GM12878 (cell line): ENCODE measurements at regions not wholly inside any gene's neighbourhood (a gene's known extent, or its start where the extent isn't known, plus 50 kb on each side); places are given as distances from the start of the nearest gene placed in this dataset.
"Not testable (repeated sequence)": the region's sequence is repeated elsewhere in the genome, so short reads cannot be mapped to it uniquely, and the experiment has no call there.

Experiments used
- ATAC-seq: fragments of 200-7000 bp; cut with Tn5 transposase; 3 replicates; pipeline ENCODE4 v1.9.1; 2020; ENCODE audit warnings: mild to moderate bottlenecking, moderate library complexity
- BruUV-seq: library from RNA; stranded (reverse); fragments of 400-500 nt; replicated peaks from 2 replicates; lab custom pipeline; 2021; lab: Mats Ljungman, UMichigan
- CTCF ChIA-PET: fragments of 300-600 bp; sonication (Branson Sonifier 250); formaldehyde crosslinking; extraction: SDS; loops from one replicate; lab custom pipeline; 2021; ENCODE audit warnings: inconsistent platforms; lab: Yijun Ruan, JAX
- POLR2A ChIA-PET: fragments of 350-600 bp; formaldehyde crosslinking; extraction: SDS; loops from one replicate; lab custom pipeline; 2021; ENCODE audit warnings: inconsistent platforms; lab: Charles Lee
- RAD21 ChIA-PET: fragments of 300-600 bp; sonication (Branson Sonifier 250); formaldehyde crosslinking; loops from one replicate; lab custom pipeline; 2023; ENCODE audit warnings: antibody characterized with exemption; ENCODE audit not compliant: unreplicated experiment; lab: Charles Lee
- SMC1A ChIA-PET: fragments of 300-600 bp; sonication (Branson Sonifier 250); formaldehyde crosslinking; loops from one replicate; lab custom pipeline; 2023; ENCODE audit not compliant: unreplicated experiment, uncharacterized antibody; lab: Charles Lee
- DNase-seq: peaks from one replicate; pipeline ENCODE4 v3.0.0-alpha.2; 2011; ENCODE audit warnings: low read depth, low spot score
- FAIRE-seq: peaks from 3 replicates; lab custom pipeline; 2011; peaks lifted over from hg19 to GRCh38; lab: Jason Lieb, UNC
- H2AFZ ChIP-seq: 2 replicates; pipeline ENCODE4 v1.6.0; 2011; ENCODE audit warnings: low read depth, low read length, control low read depth; ENCODE audit not compliant: control insufficient read depth
- H3K27ac ChIP-seq: 2 replicates; pipeline ENCODE4 v1.5.1; 2011; ENCODE audit warnings: control low read depth; ENCODE audit not compliant: control insufficient read depth, insufficient read depth
- H3K27me3 ChIP-seq, 2 experiments: replicated peaks in 1 of 2; 2 replicates each; pipeline versions ENCODE4 v1.6.0 to v1.6.1; 2011; ENCODE audit warnings: low read length in 1 of 2; ENCODE audit not compliant: control insufficient read depth in 2 of 2, insufficient read depth in 2 of 2
- H3K36me3 ChIP-seq, 2 experiments: 2 replicates each; pipeline ENCODE4 v1.5.1; 2011; ENCODE audit warnings: low read length in 1 of 2; ENCODE audit not compliant: control insufficient read depth in 2 of 2, insufficient read depth in 2 of 2
- H3K4me1 ChIP-seq: 2 replicates; pipeline ENCODE4 v1.6.1; 2011; ENCODE audit warnings: mild to moderate bottlenecking, low read length, moderate library complexity, mixed read lengths; ENCODE audit not compliant: control insufficient read depth, insufficient read depth
- H3K4me2 ChIP-seq: 2 replicates; pipeline ENCODE4 v1.6.0; 2011; ENCODE audit warnings: control low read depth; ENCODE audit not compliant: control insufficient read depth, insufficient read depth
- H3K4me3 ChIP-seq: fragments of 200-600 bp; sonication (generic); 2 replicates; pipeline ENCODE4 v1.5.1; 2016
- H3K79me2 ChIP-seq: 2 replicates; pipeline ENCODE4 v1.6.0; 2011; ENCODE audit warnings: low read length; ENCODE audit not compliant: control insufficient read depth, insufficient read depth
- H3K9ac ChIP-seq: 2 replicates; pipeline ENCODE4 v1.8.0; 2011; ENCODE audit warnings: low read length, control low read depth, mixed read lengths; ENCODE audit not compliant: control insufficient read depth, insufficient read depth
- H3K9me3 ChIP-seq: replicated peaks from 3 replicates; pipeline ENCODE4 v1.5.1; 2011; ENCODE audit warnings: mild to moderate bottlenecking, low read length; ENCODE audit not compliant: control insufficient read depth, insufficient read depth
- H4K20me1 ChIP-seq: 2 replicates; pipeline ENCODE4 v1.6.0; 2011; ENCODE audit not compliant: control insufficient read depth, insufficient read depth
- BCLAF1 ChIP-seq: fragments of 450-650 bp; IDR thresholded peaks from 2 replicates; pipeline ENCODE4 v1.6.1; 2017; ENCODE audit warnings: antibody characterized with exemption, mild to moderate bottlenecking, moderate library complexity
- ESRRA ChIP-seq: IDR thresholded peaks from 2 replicates; pipeline ENCODE4 v1.6.1; 2012; ENCODE audit warnings: mild to moderate bottlenecking, low read length, improper control_type of control experiment
- EZH2 ChIP-seq: IDR thresholded peaks from 2 replicates; pipeline ENCODE4 v1.6.1; 2012; ENCODE audit warnings: low read depth, mild to moderate bottlenecking, control low read depth, inconsistent platforms, low read length, borderline replicate concordance; ENCODE audit not compliant: control insufficient read depth
- FOS ChIP-seq: IDR thresholded peaks from 3 replicates; pipeline ENCODE4 v1.6.1; 2011; ENCODE audit warnings: borderline replicate concordance; ENCODE audit not compliant: insufficient read length; ENCODE audit errors: extremely low read depth
- IKZF2 ChIP-seq, 2 experiments: fragments of 450-650 bp; IDR thresholded peaks; 2 replicates each; pipeline ENCODE4 v1.6.1; 2017; ENCODE audit warnings: mild to moderate bottlenecking in 2 of 2, moderate library complexity in 2 of 2
- JUNB ChIP-seq: IDR thresholded peaks from 2 replicates; pipeline ENCODE4 v1.6.1; 2016; ENCODE audit warnings: antibody characterized with exemption, mild to moderate bottlenecking
- KAT2A ChIP-seq: conservative IDR thresholded peaks from 2 replicates; pipeline ENCODE4 v1.6.1; 2011; ENCODE audit warnings: low read depth, low read length; ENCODE audit not compliant: control insufficient read depth
- MYC ChIP-seq: IDR thresholded peaks from 2 replicates; pipeline ENCODE4 v1.6.1; 2011; ENCODE audit warnings: mild to moderate bottlenecking, low read length, moderate library complexity, inconsistent platforms; ENCODE audit not compliant: insufficient read depth, insufficient replicate concordance, insufficient read length, severe bottlenecking
- SMARCA5 ChIP-seq: fragments of 450-650 bp; IDR thresholded peaks from 2 replicates; pipeline ENCODE4 v1.6.1; 2017; ENCODE audit warnings: mild to moderate bottlenecking
- SPI1 ChIP-seq: IDR thresholded peaks from 2 replicates; pipeline ENCODE4 v1.6.1; 2011; ENCODE audit warnings: low read depth, mild to moderate bottlenecking, low read length, moderate library complexity, borderline replicate concordance; ENCODE audit not compliant: insufficient read depth
- TCF3 ChIP-seq: IDR thresholded peaks from 2 replicates; pipeline ENCODE4 v1.6.1; 2012; ENCODE audit warnings: low read depth, mild to moderate bottlenecking, low read length, borderline replicate concordance; ENCODE audit not compliant: insufficient read depth
- ZNF274 ChIP-seq: IDR thresholded peaks from one replicate; pipeline ENCODE4 v1.8.0; 2011; ENCODE audit not compliant: insufficient read length, insufficient read depth
- ZSCAN29 ChIP-seq: fragments of 450-650 bp; IDR thresholded peaks from 2 replicates; pipeline ENCODE4 v1.6.1; 2017; ENCODE audit warnings: mild to moderate bottlenecking, moderate library complexity
- WGBS: methylation state at CpG from one replicate; pipeline ENCODE4 v1.1.6; 2016; ENCODE audit warnings: low lambda C conversion rate; ENCODE audit not compliant: insufficient replicate concordance, insufficient coverage; ENCODE audit errors: missing lambda C conversion rate; 5-methylcytosine and 5-hydroxymethylcytosine counted together
- in situ Hi-C: fragments of 300-500 bp; cut with MboI; formaldehyde crosslinking; loops from 9 replicates; pipeline ENCODE4 v1.14.3; 2018; ENCODE audit warnings: mixed read lengths
- intact Hi-C: fragments of 100-400 bp; cut with micrococcal nuclease; formaldehyde crosslinking; loops from one replicate; pipeline ENCODE4 v1.14.2; 2022; ENCODE audit not compliant: unreplicated experiment

GRCh38 chr3:181183764-181184163, 194.2 kb upstream of the DNAJC19 start (continued):
- TF ChIP-seq KAT2A, result no peak
- TF ChIP-seq JUNB, result no peak
- no peak for TF ChIP-seq FOS
- no peak for TF ChIP-seq ZSCAN29

- H3K27me3 ChIP-seq, H3K36me3 ChIP-seq, BruUV-seq, H3K4me1 ChIP-seq, intact Hi-C loops, H2AFZ ChIP-seq, in situ Hi-C loops, SMC1A ChIA-PET, H3K9ac ChIP-seq, POLR2A ChIA-PET, H3K4me3 ChIP-seq, H3K27ac ChIP-seq, H3K79me2 ChIP-seq, H4K20me1 ChIP-seq, ATAC-seq, H3K4me2 ChIP-seq, CTCF ChIA-PET, H3K9me3 ChIP-seq, FAIRE-seq, DNase-seq, RAD21 ChIA-PET: not testable (repeated sequence)
- 63% methylated on average over 12 of the region's 22 CpGs for WGBS
Measured at GRCh38 chr3:181183057-181183456, 193.5 kb upstream of the DNAJC19 start.

- no peaks in the 10 kb centered on the region for H4K20me1 ChIP-seq
- ATAC-seq, result no peak
- H2AFZ ChIP-seq, result no peak overlapping the region
- ChIA-PET POLR2A (no interaction called here), SMC1A (no interaction called here), RAD21 (interaction anchor here (0.5 kb wide), 1 partner anchor 1349 kb away, joined by 3 read pairs; no protein-coding TSS in a partner anchor), CTCF (no interaction called here)
- WGBS, result 26% methylated on average over 7 of the region's 7 CpGs
- H3K9me3 ChIP-seq, result no peaks in the 10 kb centered on the region
- H3K27ac ChIP-seq, result no peak overlapping the region
- no peaks in the 10 kb centered on the region for H3K36me3 ChIP-seq
- no peak overlapping the region for H3K4me2 ChIP-seq
- in situ Hi-C loops (no loop called here), intact Hi-C loops (loop anchor here (10.0 kb wide), 1 partner anchor 374 kb away; no protein-coding TSS in a partner anchor)
- no peaks in the 10 kb centered on the region for H3K4me1 ChIP-seq
- no peak overlapping the region for H3K9ac ChIP-seq
- no peak for DNase-seq
- FAIRE-seq, result no peak
- BruUV-seq, result no TSS peak
- no peak overlapping the region for H3K4me3 ChIP-seq
- H3K27me3 ChIP-seq, result no peaks in the 10 kb centered on the region
- no peaks in the 10 kb centered on the region for H3K79me2 ChIP-seq
- no peak for TF ChIP-seq IKZF2 (IDR thresholded peaks at IDR 0.05)
- no peak for TF ChIP-seq ESRRA
- no peak for TF ChIP-seq TCF3
- no peak for TF ChIP-seq BCLAF1
- no peak for TF ChIP-seq SMARCA5
- TF ChIP-seq MYC, result no peak
- no peak for TF ChIP-seq EZH2
- TF ChIP-seq ZNF274, result no peak
- TF ChIP-seq SPI1, result no peak
Measured at GRCh38 chr3:181178991-181179390, 189.5 kb upstream of the DNAJC19 start.
